ENCODE measurements at regions not wholly inside any gene's neighbourhood (a gene's known extent, or its start where the extent isn't known, plus 50 kb on each side); places are given as distances from the start of the nearest gene placed in this dataset.

DNA sequence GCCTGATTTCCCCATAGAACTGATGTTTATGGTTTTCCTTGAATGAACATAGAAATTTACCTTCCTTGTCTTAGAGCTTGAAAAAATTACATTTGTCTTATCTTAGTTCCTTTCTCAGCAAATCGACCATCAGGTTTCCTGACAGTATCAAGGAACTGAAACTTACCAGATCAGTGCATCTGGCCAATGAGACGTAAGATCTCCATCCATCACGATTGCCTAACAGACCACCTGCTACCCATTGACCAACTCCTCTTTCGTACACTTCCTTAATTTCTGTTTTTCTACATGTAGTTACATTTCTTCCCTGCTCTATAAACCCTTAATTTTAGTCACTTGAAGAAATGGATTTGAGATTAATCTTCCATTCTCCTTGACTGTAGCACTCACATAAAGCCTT, 57.4 kb upstream of the TMPRSS15 start:
- TF ChIP-seq, protein P1, sequence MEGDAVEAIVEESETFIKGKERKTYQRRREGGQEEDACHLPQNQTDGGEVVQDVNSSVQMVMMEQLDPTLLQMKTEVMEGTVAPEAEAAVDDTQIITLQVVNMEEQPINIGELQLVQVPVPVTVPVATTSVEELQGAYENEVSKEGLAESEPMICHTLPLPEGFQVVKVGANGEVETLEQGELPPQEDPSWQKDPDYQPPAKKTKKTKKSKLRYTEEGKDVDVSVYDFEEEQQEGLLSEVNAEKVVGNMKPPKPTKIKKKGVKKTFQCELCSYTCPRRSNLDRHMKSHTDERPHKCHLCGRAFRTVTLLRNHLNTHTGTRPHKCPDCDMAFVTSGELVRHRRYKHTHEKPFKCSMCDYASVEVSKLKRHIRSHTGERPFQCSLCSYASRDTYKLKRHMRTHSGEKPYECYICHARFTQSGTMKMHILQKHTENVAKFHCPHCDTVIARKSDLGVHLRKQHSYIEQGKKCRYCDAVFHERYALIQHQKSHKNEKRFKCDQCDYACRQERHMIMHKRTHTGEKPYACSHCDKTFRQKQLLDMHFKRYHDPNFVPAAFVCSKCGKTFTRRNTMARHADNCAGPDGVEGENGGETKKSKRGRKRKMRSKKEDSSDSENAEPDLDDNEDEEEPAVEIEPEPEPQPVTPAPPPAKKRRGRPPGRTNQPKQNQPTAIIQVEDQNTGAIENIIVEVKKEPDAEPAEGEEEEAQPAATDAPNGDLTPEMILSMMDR (conservative IDR thresholded peaks at IDR 0.05; ENCODE audit: low read depth, low read length), result no peak
- no peak for DNase-seq (ENCODE audit: low read depth)
- H3K4me3 ChIP-seq (ENCODE audit: low read length), result no peak overlapping the region

GRCh38 chr21:18461743-18462142, 58.2 kb upstream of the TMPRSS15 start:
- DNase-seq (ENCODE audit: low read depth), result no peak
- no peak overlapping the region for H3K4me3 ChIP-seq (ENCODE audit: low read length)
- TF ChIP-seq, protein P1 (conservative IDR thresholded peaks at IDR 0.05; ENCODE audit: low read depth, low read length), result no peak

DNA sequence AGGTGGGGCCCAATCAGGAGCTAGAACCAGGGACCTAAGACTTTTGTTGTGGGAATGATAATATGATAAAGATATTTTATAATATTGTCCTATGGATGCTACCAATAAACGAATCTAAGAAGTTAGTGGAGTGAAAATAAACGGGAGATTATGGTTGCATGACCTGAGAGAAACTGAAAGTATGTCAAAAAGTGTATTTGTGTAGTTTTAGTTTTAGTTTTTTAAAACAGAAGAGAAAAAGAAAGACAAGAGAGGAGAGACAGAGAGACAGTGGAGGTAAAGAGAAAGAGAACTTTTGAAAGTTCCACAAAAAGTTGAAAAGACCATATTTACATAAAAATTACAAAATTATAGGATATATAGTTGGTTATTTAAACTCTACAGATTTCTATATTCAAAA, 64.1 kb upstream of the TMPRSS15 start:
- DNase-seq (ENCODE audit: low read depth), result no peak
- TF ChIP-seq, protein P1 (conservative IDR thresholded peaks at IDR 0.05; ENCODE audit: low read depth, low read length), result no peak
- H3K4me3 ChIP-seq (ENCODE audit: low read length), result no peak overlapping the region

DNA sequence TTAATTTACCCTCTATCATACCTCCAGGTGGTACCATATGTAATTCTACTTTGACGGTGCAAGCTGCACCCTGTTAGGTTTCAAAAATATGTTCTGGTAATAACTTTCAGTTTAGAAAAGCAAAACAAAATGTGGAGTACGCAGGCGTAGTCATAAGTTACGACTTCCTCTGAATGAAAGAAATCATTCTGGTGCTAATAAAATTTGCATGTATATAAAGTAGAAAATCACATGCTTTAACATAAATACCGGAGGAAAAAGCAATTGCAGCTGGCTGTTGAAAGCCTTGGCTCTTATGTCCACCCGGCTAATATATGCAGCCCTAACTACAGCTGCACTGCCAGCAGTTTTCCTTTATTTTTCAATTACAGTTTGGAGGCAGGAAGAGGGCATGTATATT, 65.2 kb upstream of the TMPRSS15 start:
- H3K4me3 ChIP-seq (ENCODE audit: low read length), result no peak overlapping the region
- TF ChIP-seq, protein P1 (conservative IDR thresholded peaks at IDR 0.05; ENCODE audit: low read depth, low read length), result no peak
- DNase-seq (ENCODE audit: low read depth), result no peak

DNA sequence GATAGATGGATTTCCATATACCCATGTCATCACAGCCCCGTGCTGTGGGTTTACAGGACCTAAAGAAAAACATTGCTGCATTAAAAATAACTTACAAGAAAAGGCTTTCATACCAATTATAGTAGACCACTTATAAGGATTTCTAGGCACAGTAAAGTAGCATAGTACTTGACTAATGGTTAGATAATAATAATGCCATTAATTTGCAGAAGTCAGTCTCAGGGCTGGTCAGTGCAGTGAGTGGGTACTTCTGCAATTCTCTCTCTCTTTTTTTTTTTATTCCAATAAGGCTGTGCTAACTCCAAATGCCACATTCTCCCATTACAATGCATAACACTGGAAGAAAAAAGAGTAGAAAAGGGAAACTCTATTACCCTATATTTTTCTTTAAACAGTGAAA, 73.1 kb upstream of the TMPRSS15 start:
- TF ChIP-seq, protein P1 (conservative IDR thresholded peaks at IDR 0.05; ENCODE audit: low read depth, low read length), result no peak
- no peak overlapping the region for H3K4me3 ChIP-seq (ENCODE audit: low read length)
- DNase-seq (ENCODE audit: low read depth), result no peak

GRCh38 chr21:18477043-18477442, 73.5 kb upstream of the TMPRSS15 start:
- H3K4me3 ChIP-seq (ENCODE audit: low read length), result no peak overlapping the region
- TF ChIP-seq, protein P1 (conservative IDR thresholded peaks at IDR 0.05; ENCODE audit: low read depth, low read length), result no peak
- no peak for DNase-seq (ENCODE audit: low read depth)

- no peak for DNase-seq (ENCODE audit: low read depth)
- TF ChIP-seq, protein P1 (conservative IDR thresholded peaks at IDR 0.05; ENCODE audit: low read depth, low read length), result no peak
- H3K4me3 ChIP-seq (ENCODE audit: low read length), result no peak overlapping the region
These were observed 74.9 kb upstream of the TMPRSS15 start for GRCh38 chr21:18478513-18478912.
